PC-9 (cell line): ENCODE measurements at regions not wholly inside any gene's neighbourhood (a gene's known extent, or its start where the extent isn't known, plus 50 kb on each side); places are given as distances from the start of the nearest gene placed in this dataset.
"Not testable (repeated sequence)": the region's sequence is repeated elsewhere in the genome, so short reads cannot be mapped to it uniquely, and the experiment has no call there.

Experiments used
- EZH2 ChIP-seq: fragments of 200-600 bp; sonication (generic); IDR thresholded peaks from 2 replicates; pipeline ENCODE4 v1.8.0; 2017; ENCODE audit warnings: antibody characterized with exemption, low read depth
- TF ChIP-seq, protein P1 (sequence below): fragments of 200-600 bp; sonication (generic); conservative IDR thresholded peaks from 2 replicates; pipeline ENCODE4 v1.6.1; 2017; ENCODE audit warnings: mixed run types, antibody characterized with exemption, mild to moderate bottlenecking, moderate library complexity

- TF ChIP-seq, protein P1, sequence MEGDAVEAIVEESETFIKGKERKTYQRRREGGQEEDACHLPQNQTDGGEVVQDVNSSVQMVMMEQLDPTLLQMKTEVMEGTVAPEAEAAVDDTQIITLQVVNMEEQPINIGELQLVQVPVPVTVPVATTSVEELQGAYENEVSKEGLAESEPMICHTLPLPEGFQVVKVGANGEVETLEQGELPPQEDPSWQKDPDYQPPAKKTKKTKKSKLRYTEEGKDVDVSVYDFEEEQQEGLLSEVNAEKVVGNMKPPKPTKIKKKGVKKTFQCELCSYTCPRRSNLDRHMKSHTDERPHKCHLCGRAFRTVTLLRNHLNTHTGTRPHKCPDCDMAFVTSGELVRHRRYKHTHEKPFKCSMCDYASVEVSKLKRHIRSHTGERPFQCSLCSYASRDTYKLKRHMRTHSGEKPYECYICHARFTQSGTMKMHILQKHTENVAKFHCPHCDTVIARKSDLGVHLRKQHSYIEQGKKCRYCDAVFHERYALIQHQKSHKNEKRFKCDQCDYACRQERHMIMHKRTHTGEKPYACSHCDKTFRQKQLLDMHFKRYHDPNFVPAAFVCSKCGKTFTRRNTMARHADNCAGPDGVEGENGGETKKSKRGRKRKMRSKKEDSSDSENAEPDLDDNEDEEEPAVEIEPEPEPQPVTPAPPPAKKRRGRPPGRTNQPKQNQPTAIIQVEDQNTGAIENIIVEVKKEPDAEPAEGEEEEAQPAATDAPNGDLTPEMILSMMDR = not testable (repeated sequence)
- not testable (repeated sequence) for TF ChIP-seq EZH2
Observed at GRCh38 chr20:29753426-29753746, 1504.1 kb upstream of the DEFB115 start.
